ENCODE measurements at regions not wholly inside any gene's neighbourhood (a gene's known extent, or its start where the extent isn't known, plus 50 kb on each side); places are given as distances from the start of the nearest gene placed in this dataset.
A peak's percentile ranks its signal among the peaks of the same experiment; 100 is the strongest.

GRCh38 chr21:27807596-27807995, 840.7 kb upstream of the ADAMTS5 start:
- Mint-ChIP-seq H3K27ac (no peak overlapping the region), H3K4me1 (peaks cover 29% of the 10 kb centered on the region), H3K27me3 (ENCODE audit: low read depth) (no peaks in the 10 kb centered on the region), H3K9me3 (peaks cover 4% of the 10 kb centered on the region), H3K36me3 (no peaks in the 10 kb centered on the region), H3K4me3 (no peak overlapping the region)
- TF ChIP-seq CTCF (IDR thresholded peaks at IDR 0.05; ENCODE audit: unreplicated experiment) = no peak
- no peak for DNase-seq (ENCODE audit: low spot score in 2 of 2, unreplicated experiment in 2 of 2)

GRCh38 chr21:27806281-27806680, 839.4 kb upstream of the ADAMTS5 start:
- TF ChIP-seq CTCF (IDR thresholded peaks at IDR 0.05; ENCODE audit: unreplicated experiment) = no peak
- no peak overlapping the region for H3K4me3 Mint-ChIP-seq
- H3K27me3 Mint-ChIP-seq (ENCODE audit: low read depth) = no peaks in the 10 kb centered on the region
- DNase-seq (ENCODE audit: low spot score in 2 of 2, unreplicated experiment in 2 of 2) = no peak
- H3K27ac Mint-ChIP-seq = peak overlapping the region; percentile 3
- no peaks in the 10 kb centered on the region for H3K36me3 Mint-ChIP-seq
- H3K9me3 Mint-ChIP-seq = peaks cover 4% of the 10 kb centered on the region
- H3K4me1 Mint-ChIP-seq = peaks cover 29% of the 10 kb centered on the region

GRCh38 chr21:27805696-27806095, 838.8 kb upstream of the ADAMTS5 start:
- DNase-seq (ENCODE audit: low spot score in 2 of 2, unreplicated experiment in 2 of 2) = no peak
- H3K4me3 Mint-ChIP-seq = no peak overlapping the region
- no peaks in the 10 kb centered on the region for H3K36me3 Mint-ChIP-seq
- H3K9me3 Mint-ChIP-seq = peaks cover 4% of the 10 kb centered on the region
- no peak for TF ChIP-seq CTCF (IDR thresholded peaks at IDR 0.05; ENCODE audit: unreplicated experiment)
- peaks cover 29% of the 10 kb centered on the region for H3K4me1 Mint-ChIP-seq
- peak overlapping the region; percentile 3 for H3K27ac Mint-ChIP-seq
- no peaks in the 10 kb centered on the region for H3K27me3 Mint-ChIP-seq (ENCODE audit: low read depth)

GRCh38 chr21:27804515-27804914, 837.6 kb upstream of the ADAMTS5 start:
- no peak for TF ChIP-seq CTCF (IDR thresholded peaks at IDR 0.05; ENCODE audit: unreplicated experiment)
- Mint-ChIP-seq H3K9me3 (peaks cover 3% of the 10 kb centered on the region), H3K36me3 (no peaks in the 10 kb centered on the region), H3K27me3 (ENCODE audit: low read depth) (no peaks in the 10 kb centered on the region), H3K4me1 (peaks cover 29% of the 10 kb centered on the region), H3K4me3 (no peak overlapping the region), H3K27ac (no peak overlapping the region)
- no peak for DNase-seq (ENCODE audit: low spot score in 2 of 2, unreplicated experiment in 2 of 2)

- Mint-ChIP-seq H3K36me3 (no peaks in the 10 kb centered on the region), H3K27ac (no peak overlapping the region), H3K4me3 (no peak overlapping the region), H3K4me1 (peaks cover 20% of the 10 kb centered on the region), H3K9me3 (no peaks in the 10 kb centered on the region), H3K27me3 (ENCODE audit: low read depth) (no peaks in the 10 kb centered on the region)
- no peak for TF ChIP-seq CTCF (IDR thresholded peaks at IDR 0.05; ENCODE audit: unreplicated experiment)
- DNase-seq (ENCODE audit: low spot score in 2 of 2, unreplicated experiment in 2 of 2) = no peak
These were observed 836.7 kb upstream of the ADAMTS5 start for GRCh38 chr21:27803571-27803970.

- no peak overlapping the region for H3K27ac Mint-ChIP-seq
- TF ChIP-seq CTCF (IDR thresholded peaks at IDR 0.05; ENCODE audit: unreplicated experiment) = no peak
- H3K4me1 Mint-ChIP-seq = peaks cover 19% of the 10 kb centered on the region
- H3K4me3 Mint-ChIP-seq = no peak overlapping the region
- H3K9me3 Mint-ChIP-seq = no peaks in the 10 kb centered on the region
- H3K27me3 Mint-ChIP-seq (ENCODE audit: low read depth) = no peaks in the 10 kb centered on the region
- no peak for DNase-seq (ENCODE audit: low spot score in 2 of 2, unreplicated experiment in 2 of 2)
- no peaks in the 10 kb centered on the region for H3K36me3 Mint-ChIP-seq
These were observed 836.1 kb upstream of the ADAMTS5 start for GRCh38 chr21:27802816-27803475.

All from mesothelial cell of epicardium (in vitro differentiated cells).